8988T (cell line): ENCODE measurements at regions not wholly inside any gene's neighbourhood (a gene's known extent, or its start where the extent isn't known, plus 50 kb on each side); places are given as distances from the start of the nearest gene placed in this dataset.
"Not testable (repeated sequence)": the region's sequence is repeated elsewhere in the genome, so short reads cannot be mapped to it uniquely, and the experiment has no call there.

Experiments used
- DNase-seq: peaks from one replicate; pipeline ENCODE4 v3.0.0; 2011

GRCh38 chr5:122674385-122674784 lies 100.5 kb upstream of the SNX2 start:
- no peak for DNase-seq

GRCh38 chr5:122680623-122681350 lies 94.1 kb upstream of the SNX2 start:
- no peak for DNase-seq

DNA sequence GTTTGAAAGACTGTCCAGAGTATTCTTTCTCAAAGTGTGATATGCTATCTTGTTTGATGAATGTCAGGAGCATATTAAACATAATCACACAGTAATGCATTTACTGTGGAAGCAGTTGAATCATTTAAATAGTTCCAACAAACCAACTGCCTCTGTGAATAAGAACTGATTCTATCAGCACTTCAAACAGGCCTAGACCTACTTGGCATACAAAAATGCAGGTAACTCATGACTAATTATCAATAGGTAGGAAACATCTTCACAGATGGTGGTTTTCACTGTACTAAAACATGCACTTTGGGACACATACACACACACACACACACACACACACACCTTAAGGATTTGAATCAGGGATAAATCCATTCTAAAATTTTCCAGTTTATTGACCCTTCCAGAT lies 91.2 kb upstream of the SNX2 start:
- no peak for DNase-seq

DNA sequence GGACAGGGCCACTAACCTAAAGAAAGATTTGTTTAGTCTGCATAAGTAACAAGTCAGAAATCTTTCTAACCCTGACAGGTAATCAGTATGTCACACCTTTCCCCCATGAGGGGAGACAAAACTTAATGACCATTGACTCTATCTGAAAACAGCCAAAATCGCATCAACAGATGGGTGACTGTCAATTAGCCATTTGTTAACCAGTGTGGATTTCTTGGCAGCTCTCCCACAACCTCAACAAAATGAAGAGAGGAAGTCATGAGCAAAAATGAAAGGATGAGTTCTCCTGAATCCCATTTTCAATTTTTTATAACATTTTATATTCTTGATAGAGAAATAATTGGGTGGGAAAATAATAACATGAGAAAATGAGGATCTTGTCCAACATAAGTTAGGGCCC lies 84.6 kb upstream of the SNX2 start:
- DNase-seq: no peak

- DNase-seq: no peak
Observed at GRCh38 chr5:122691931-122692330, 82.9 kb upstream of the SNX2 start.

- no peak for DNase-seq
Observed at GRCh38 chr5:122693963-122694362, 80.9 kb upstream of the SNX2 start.

- no peak for DNase-seq
Observed at GRCh38 chr5:122694884-122695283, 80.0 kb upstream of the SNX2 start.

- not testable (repeated sequence) for DNase-seq
Observed at GRCh38 chr5:122696735-122697134, 78.1 kb upstream of the SNX2 start.

GRCh38 chr5:122697191-122697590 lies 77.7 kb upstream of the SNX2 start:
- DNase-seq: no peak

DNA sequence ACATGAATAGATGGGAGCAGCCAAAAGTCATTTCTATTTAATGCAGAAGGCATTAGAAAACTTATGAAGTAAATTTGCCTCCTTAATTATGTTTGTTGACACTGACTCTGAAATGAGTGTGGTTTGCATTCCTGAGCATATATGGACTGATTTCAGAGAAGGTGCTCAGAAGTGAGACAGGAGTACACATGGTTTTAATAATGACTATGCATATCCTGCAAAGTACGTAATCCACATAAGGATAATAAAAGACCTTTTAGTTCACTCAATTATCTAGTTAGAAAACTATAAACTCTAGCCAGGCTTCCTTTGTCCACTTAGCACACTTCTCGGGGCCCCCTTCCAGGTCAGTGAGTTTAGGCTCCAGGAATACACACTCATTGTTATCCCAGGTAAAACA lies 75.7 kb upstream of the SNX2 start:
- DNase-seq: no peak

- no peak for DNase-seq
Observed at GRCh38 chr5:122701640-122702523, 73.0 kb upstream of the SNX2 start.

- DNase-seq: no peak
Observed at GRCh38 chr5:122702524-122702875, 72.4 kb upstream of the SNX2 start.

DNA sequence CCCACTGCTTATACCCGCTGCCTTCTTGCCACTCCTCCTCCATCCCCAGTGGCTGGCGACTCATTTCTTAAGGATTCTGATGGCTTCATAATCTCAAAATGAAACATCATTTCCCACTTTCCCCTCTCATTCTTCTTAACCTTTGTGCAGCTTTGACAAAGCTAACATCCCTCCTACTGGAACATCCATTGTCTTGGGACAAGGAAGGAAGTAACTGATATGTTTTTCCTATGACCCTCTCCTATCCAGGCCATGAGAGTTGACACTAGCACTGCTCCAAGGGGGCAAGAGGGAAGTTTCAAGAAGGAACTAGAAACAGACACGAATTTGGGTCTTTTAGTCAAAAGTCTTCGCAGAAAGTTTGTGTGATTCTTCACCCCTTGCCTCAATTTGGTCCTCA lies 71.7 kb upstream of the SNX2 start:
- no peak for DNase-seq

DNA sequence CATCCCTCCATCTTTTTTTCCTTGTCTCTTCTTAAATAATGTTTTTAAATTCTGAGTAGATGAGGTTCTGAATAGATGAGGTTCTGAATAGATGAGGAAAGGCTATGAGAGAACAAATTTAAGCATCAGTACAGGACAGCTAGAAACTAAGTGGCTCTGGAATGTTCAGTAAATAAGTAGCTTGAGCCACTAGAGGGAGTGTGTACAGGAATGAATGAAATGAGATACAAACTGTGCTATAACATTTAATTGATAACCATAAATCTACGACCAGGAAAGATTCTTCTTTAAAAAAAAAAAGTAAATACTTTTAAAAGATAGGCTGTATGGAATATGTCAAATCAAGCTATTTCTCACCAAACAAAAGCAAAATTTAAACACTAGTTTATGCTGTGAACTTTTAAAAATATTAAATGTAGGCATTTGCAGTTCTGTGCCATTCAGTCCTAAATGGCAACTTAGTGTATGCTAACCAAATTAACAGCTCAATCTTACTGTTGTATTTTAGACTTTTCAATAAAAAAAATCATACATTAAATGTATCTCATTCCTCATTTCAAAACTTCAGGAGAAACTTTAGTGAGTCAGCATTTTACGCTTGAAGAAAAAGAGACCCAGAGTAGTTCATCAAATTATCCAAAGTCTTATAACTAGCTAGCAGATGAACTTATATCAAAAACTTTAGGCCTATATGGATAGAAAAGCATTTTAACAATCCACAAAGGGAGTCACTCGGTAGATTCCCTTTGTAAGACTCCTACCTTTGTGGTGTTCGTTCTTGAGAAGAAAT lies 70.4 kb upstream of the SNX2 start:
- no peak for DNase-seq

GRCh38 chr5:122705851-122706250 lies 69.0 kb upstream of the SNX2 start:
- DNase-seq: no peak

DNA sequence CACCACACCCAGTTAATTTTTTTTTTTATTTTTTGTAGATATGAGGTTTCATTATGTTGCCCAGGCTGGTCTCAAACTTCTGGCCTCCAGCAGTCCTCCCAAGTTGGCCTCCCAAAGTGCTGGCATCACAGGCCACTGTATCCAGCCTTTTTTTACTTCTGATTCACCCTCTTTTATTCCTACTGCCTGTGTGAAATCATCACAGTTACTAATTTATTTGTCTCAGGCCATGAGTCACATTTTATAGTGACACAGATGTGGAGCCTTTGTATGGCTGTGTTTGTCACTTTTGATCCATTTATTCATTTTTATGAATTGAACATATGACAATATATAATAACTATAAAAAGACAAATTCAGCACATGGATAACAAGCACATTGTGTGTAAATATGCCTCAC lies 67.1 kb upstream of the SNX2 start:
- DNase-seq: no peak

DNA sequence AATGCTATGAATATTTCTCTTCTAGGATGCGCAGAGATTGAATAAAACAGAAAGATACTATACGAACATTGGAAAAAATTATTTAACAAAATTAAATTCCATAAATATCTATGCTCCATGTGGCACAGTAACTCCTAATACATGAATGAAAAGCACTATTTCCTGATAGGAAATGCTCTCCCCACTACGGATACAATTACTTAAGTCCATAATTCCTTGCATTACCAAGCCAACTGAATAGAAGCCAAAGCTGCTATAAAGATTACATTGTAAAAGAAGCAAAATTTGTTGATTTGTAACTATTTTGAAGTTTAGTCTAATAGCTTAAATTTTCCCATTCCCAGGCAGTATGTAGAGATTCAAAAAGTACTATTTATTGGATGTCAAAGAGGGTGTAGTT lies 61.8 kb upstream of the SNX2 start:
- DNase-seq: no peak

GRCh38 chr5:122715095-122715494 lies 59.8 kb upstream of the SNX2 start:
- no peak for DNase-seq

DNA sequence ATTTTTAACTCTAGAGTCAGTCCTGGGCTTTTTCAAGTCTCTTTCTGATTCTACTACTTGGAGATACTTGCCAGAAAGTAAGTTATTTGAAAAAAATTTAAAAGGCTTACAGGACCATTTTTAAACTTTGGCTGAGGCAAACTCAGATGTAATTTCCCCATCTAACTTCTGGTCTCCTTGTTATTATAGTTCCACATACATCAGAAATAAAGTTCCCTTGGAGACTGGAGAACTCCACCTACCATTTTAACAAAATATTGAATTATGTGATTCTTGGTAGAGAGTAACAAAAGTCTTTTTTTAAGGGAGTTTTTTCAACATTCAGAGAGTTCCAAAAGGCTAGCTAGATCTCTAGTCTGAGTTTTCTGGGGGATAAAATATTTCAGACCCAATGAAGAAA lies 56.3 kb upstream of the SNX2 start:
- no peak for DNase-seq

DNA sequence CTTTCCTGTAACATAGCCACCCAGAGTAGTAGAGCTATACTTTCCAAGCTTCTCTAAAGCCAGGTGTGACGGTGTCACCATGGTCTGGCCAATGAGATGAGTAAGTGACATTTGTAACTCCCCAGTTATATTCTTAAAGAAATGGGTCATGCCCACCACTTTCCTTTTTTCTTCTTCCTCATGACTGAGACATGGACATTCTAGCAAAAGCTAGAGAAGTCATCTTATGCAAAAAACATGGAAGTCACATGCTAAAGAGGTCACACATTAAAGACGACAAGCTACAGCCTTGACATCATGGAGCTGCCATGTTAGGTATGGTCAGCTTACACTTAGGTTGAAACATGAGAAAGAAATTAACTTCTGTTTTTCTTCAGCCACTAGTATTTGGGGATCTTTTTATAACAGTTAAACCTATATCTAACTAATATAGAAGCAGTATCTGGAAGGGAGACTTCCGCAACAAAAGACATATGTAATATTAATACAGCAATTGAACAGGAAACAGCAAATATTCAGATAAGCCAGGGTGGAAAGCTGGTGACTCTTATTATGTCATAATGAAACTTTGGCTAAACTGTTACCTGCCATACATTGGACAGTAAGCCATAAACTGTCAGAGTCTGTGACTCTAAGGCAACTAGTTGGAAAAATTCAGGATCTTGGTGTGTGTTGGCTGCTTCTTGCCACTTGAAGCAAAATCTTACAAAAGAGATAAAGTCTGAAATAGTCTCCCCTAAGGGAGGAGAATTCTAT lies 54.7 kb upstream of the SNX2 start:
- DNase-seq: no peak

GRCh38 chr5:122721127-122721526 lies 53.8 kb upstream of the SNX2 start:
- no peak for DNase-seq

- DNase-seq: no peak
Observed at GRCh38 chr5:122722341-122722740, 52.5 kb upstream of the SNX2 start.
